HG03196 (cell line): ENCODE measurements at regions not wholly inside any gene's neighbourhood (a gene's known extent, or its start where the extent isn't known, plus 50 kb on each side); places are given as distances from the start of the nearest gene placed in this dataset.

Experiments
- ATAC-seq: cut with Tn5 transposase; IDR thresholded peaks from one replicate; pipeline ENCODE4 v1.9.1; 2021; ENCODE audit not compliant: unreplicated experiment

DNA sequence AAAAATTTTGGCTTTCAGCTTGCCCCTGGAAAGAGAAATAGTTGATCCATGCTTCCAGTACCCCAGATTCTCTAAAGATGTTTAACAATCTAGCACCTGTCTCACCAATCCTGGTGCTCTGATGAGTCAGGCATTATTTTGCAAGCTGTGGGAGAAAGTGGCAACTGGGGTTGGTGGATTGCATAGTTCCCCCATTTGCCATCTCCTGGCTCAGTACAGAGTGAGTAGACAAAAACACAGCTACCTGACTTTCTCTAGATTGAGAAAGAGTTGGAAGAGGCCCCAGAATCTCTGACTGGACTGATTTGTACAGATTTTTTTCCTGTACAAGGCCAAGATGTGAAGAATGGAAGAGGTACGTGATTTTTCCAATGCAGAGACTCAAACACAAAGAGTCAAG is 75.1 kb upstream of the NEGR1 start:
- no peak for ATAC-seq

GRCh38 chr1:72355899-72356298 is 73.6 kb upstream of the NEGR1 start:
- no peak for ATAC-seq

- ATAC-seq: no peak
Measured at GRCh38 chr1:72341661-72342060, 59.3 kb upstream of the NEGR1 start.

DNA sequence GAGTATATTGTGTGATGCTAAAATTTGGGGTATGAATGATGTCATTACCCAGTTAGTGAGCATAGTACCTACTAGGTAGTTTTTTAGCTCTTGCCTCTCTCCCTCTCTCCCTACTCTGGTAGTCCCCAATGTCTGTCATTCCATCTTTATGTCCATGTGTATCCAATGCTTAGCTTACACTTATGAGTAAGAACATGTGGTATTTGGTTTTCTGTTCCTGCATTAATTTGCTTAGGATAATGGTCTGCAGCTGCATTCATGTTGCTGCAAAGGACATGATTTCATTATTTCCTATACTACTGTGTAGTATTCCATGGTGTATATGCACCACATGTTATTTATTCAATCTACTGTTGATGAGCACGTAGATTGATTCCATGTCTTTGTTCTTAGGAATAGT is 54.4 kb upstream of the NEGR1 start:
- ATAC-seq: no peak
